ENCODE measurements at regions not wholly inside any gene's neighbourhood (a gene's known extent, or its start where the extent isn't known, plus 50 kb on each side); places are given as distances from the start of the nearest gene placed in this dataset.

- no peak for TF ChIP-seq CTCF (IDR thresholded peaks at IDR 0.05)
- H3K4me1 ChIP-seq (ENCODE audit: control insufficient read depth in 1 of 2, low read depth in 2 of 2) = peaks cover 0 to 7% of the 10 kb centered on the region in 2 donors
- no peak overlapping the region for H3K4me3 ChIP-seq
- no peak for DNase-seq (ENCODE audit: low spot score)
- ATAC-seq (ENCODE audit: insufficient number of reproducible peaks, low FRiP score, low read depth) = no peak
- H3K9me3 ChIP-seq = no peaks in the 10 kb centered on the region
- no peaks in the 10 kb centered on the region for H3K36me3 ChIP-seq
- H3K27me3 ChIP-seq (replicated peaks; ENCODE audit: insufficient read depth) = no peaks in the 10 kb centered on the region
- no peak overlapping the region for H3K27ac ChIP-seq
Observed at GRCh38 chr2:157176602-157177001, 80.9 kb upstream of the GALNT5 start.

- H3K4me1 ChIP-seq (ENCODE audit: control insufficient read depth in 1 of 2, low read depth in 2 of 2) = peaks cover 4 to 7% of the 10 kb centered on the region in 2 donors
- no peak for TF ChIP-seq CTCF (IDR thresholded peaks at IDR 0.05)
- DNase-seq (ENCODE audit: low spot score) (no peak), ATAC-seq (ENCODE audit: insufficient number of reproducible peaks, low FRiP score, low read depth) (no peak)
- H3K27ac ChIP-seq = no peak overlapping the region
- H3K36me3 ChIP-seq = no peaks in the 10 kb centered on the region
- no peaks in the 10 kb centered on the region for H3K27me3 ChIP-seq (replicated peaks; ENCODE audit: insufficient read depth)
- H3K4me3 ChIP-seq = no peak overlapping the region
- H3K9me3 ChIP-seq = no peaks in the 10 kb centered on the region
Observed at GRCh38 chr2:157178874-157179273, 78.6 kb upstream of the GALNT5 start.

GRCh38 chr2:157179324-157180105 lies 78.0 kb upstream of the GALNT5 start:
- no peak overlapping the region for H3K27ac ChIP-seq
- H3K36me3 ChIP-seq = no peaks in the 10 kb centered on the region
- H3K4me1 ChIP-seq (ENCODE audit: control insufficient read depth in 1 of 2, low read depth in 2 of 2) = peaks cover 4 to 7% of the 10 kb centered on the region in 2 donors
- H3K27me3 ChIP-seq (replicated peaks; ENCODE audit: insufficient read depth) = no peaks in the 10 kb centered on the region
- no peak for DNase-seq (ENCODE audit: low spot score)
- no peak for TF ChIP-seq CTCF (IDR thresholded peaks at IDR 0.05)
- H3K4me3 ChIP-seq = no peak overlapping the region
- no peaks in the 10 kb centered on the region for H3K9me3 ChIP-seq
- ATAC-seq (ENCODE audit: insufficient number of reproducible peaks, low FRiP score, low read depth) = no peak

- TF ChIP-seq CTCF (IDR thresholded peaks at IDR 0.05) = no peak
- no peak overlapping the region for H3K4me3 ChIP-seq
- no peak overlapping the region for H3K27ac ChIP-seq
- no peaks in the 10 kb centered on the region for H3K36me3 ChIP-seq
- no peaks in the 10 kb centered on the region for H3K9me3 ChIP-seq
- H3K4me1 ChIP-seq (ENCODE audit: control insufficient read depth in 1 of 2, low read depth in 2 of 2) = peaks cover 4 to 7% of the 10 kb centered on the region in 2 donors
- H3K27me3 ChIP-seq (replicated peaks; ENCODE audit: insufficient read depth) = no peaks in the 10 kb centered on the region
- no peak for DNase-seq (ENCODE audit: low spot score)
- no peak for ATAC-seq (ENCODE audit: insufficient number of reproducible peaks, low FRiP score, low read depth)
Observed at GRCh38 chr2:157180359-157180758, 77.1 kb upstream of the GALNT5 start.

- no peak for ATAC-seq (ENCODE audit: insufficient number of reproducible peaks, low FRiP score, low read depth)
- Histone ChIP-seq H3K4me1 (ENCODE audit: control insufficient read depth in 1 of 2, low read depth in 2 of 2) (peaks cover 4 to 7% of the 10 kb centered on the region in 2 donors), H3K27me3 (replicated peaks; ENCODE audit: insufficient read depth) (no peaks in the 10 kb centered on the region), H3K4me3 (no peak overlapping the region), H3K9me3 (no peaks in the 10 kb centered on the region), H3K36me3 (no peaks in the 10 kb centered on the region), H3K27ac (no peak overlapping the region)
- TF ChIP-seq CTCF (IDR thresholded peaks at IDR 0.05) = no peak
- DNase-seq (ENCODE audit: low spot score) = no peak
Observed at GRCh38 chr2:157181234-157181633, 76.3 kb upstream of the GALNT5 start.

Data from thoracic aorta (tissue), 2 donors.